Common myeloid progenitor, CD34-positive (primary cell): ENCODE measurements at regions not wholly inside any gene's neighbourhood (a gene's known extent, or its start where the extent isn't known, plus 50 kb on each side); places are given as distances from the start of the nearest gene placed in this dataset.

Experiments used
- CTCF ChIA-PET: fragments of 350-600 bp; sonication (Branson Sonifier 250); formaldehyde crosslinking; loops from one replicate; lab custom pipeline; 2021; ENCODE audit warnings: antibody characterized with exemption; lab: Charles Lee
- POLR2A ChIA-PET: fragments of 350-600 bp; sonication (Branson Sonifier 250); formaldehyde crosslinking; loops from one replicate; lab custom pipeline; 2021; ENCODE audit warnings: antibody characterized with exemption; lab: Charles Lee
- DNase-seq, 3 donors: peaks; one replicate each; pipeline versions ENCODE4 v3.0.0 to v3.0.0-alpha.2; 2013
- H3K27ac ChIP-seq, 2 experiments: 1 replicate in 1 of 2; 2 replicates in 1 of 2; pipeline ENCODE4 v1.7.0; 2013; ENCODE audit warnings: inconsistent platforms in 2 of 2, low read length in 2 of 2, mild to moderate bottlenecking in 2 of 2, low read depth in 1 of 2, moderate library complexity in 1 of 2; ENCODE audit not compliant: severe bottlenecking in 2 of 2, insufficient read depth in 1 of 2, poor library complexity in 1 of 2
- H3K27me3 ChIP-seq, 5 experiments: replicated peaks in 2 of 5; 1 replicate in 3 of 5; 2 replicates in 2 of 5; pipeline versions ENCODE4 v1.6.1 to v1.7.0; 2013; ENCODE audit warnings: low read length in 4 of 5, mild to moderate bottlenecking in 2 of 5, moderate library complexity in 2 of 5, inconsistent platforms in 1 of 5; ENCODE audit not compliant: insufficient read depth in 5 of 5, control insufficient read depth in 4 of 5
- H3K36me3 ChIP-seq, 4 experiments: 1 replicate in 2 of 4; 2 replicates in 2 of 4; pipeline versions ENCODE4 v1.6.1 to v1.7.0; 2013; ENCODE audit warnings: low read length in 3 of 4, control low read depth in 1 of 4, mild to moderate bottlenecking in 1 of 4; ENCODE audit not compliant: control insufficient read depth in 4 of 4, insufficient read depth in 4 of 4
- H3K4me1 ChIP-seq, 4 experiments: 1 replicate in 3 of 4; 2 replicates in 1 of 4; pipeline versions ENCODE4 v1.6.1 to v1.7.1; 2013; ENCODE audit warnings: low read length in 3 of 4, mild to moderate bottlenecking in 3 of 4, control low read depth in 1 of 4, inconsistent platforms in 1 of 4, moderate library complexity in 1 of 4; ENCODE audit not compliant: control insufficient read depth in 4 of 4, insufficient read depth in 4 of 4; ENCODE audit errors: control extremely low read depth in 1 of 4
- H3K4me3 ChIP-seq, 7 experiments: 1 replicate in 4 of 7; 2 replicates in 3 of 7; pipeline versions ENCODE4 v1.5.1 to v1.7.0; 2013; ENCODE audit warnings: mild to moderate bottlenecking in 7 of 7, low read length in 6 of 7, moderate library complexity in 6 of 7, inconsistent platforms in 2 of 7, low read depth in 2 of 7, control low read depth in 1 of 7; ENCODE audit not compliant: insufficient read depth in 4 of 7, control insufficient read depth in 1 of 7; ENCODE audit errors: extremely low read depth in 1 of 7
- H3K9me3 ChIP-seq, 5 experiments: 1 replicate in 4 of 5; 2 replicates in 1 of 5; pipeline versions ENCODE4 v1.6.1 to v1.7.1; 2013; ENCODE audit warnings: low read length in 4 of 5, mild to moderate bottlenecking in 2 of 5, inconsistent platforms in 1 of 5, low read depth in 1 of 5, moderate library complexity in 1 of 5; ENCODE audit not compliant: control insufficient read depth in 4 of 5, insufficient read depth in 2 of 5; ENCODE audit errors: control extremely low read depth in 1 of 5
- WGBS: methylation state at CpG from one replicate; pipeline ENCODE4 v1.1.5; 2013; ENCODE audit not compliant: insufficient coverage; 5-methylcytosine and 5-hydroxymethylcytosine counted together

GRCh38 chrX:122091571-122091970 lies 1044.2 kb downstream of the GLUD2 start:
- Histone ChIP-seq H3K27ac (no peak overlapping the region), H3K36me3 (no peaks in the 10 kb centered on the region), H3K4me3 (no peak overlapping the region), H3K27me3 (no peaks in the 10 kb centered on the region), H3K4me1 (no peaks in the 10 kb centered on the region), H3K9me3 (no peaks in the 10 kb centered on the region)
- DNase-seq: no peak
- CTCF ChIA-PET: no interaction called here
- POLR2A ChIA-PET: no interaction called here

- H3K27ac ChIP-seq: no peak overlapping the region
- H3K9me3 ChIP-seq: no peaks in the 10 kb centered on the region
- no peaks in the 10 kb centered on the region for H3K27me3 ChIP-seq
- ChIA-PET CTCF (no interaction called here), POLR2A (no interaction called here)
- DNase-seq: no peak
- no peaks in the 10 kb centered on the region for H3K36me3 ChIP-seq
- no peak overlapping the region for H3K4me3 ChIP-seq
- WGBS: 100% methylated on average over 3 of the region's 3 CpGs
- H3K4me1 ChIP-seq: no peaks in the 10 kb centered on the region
Measured at GRCh38 chrX:122092360-122092759, 1045.0 kb downstream of the GLUD2 start.

GRCh38 chrX:122092978-122093377 lies 1045.6 kb downstream of the GLUD2 start:
- no peaks in the 10 kb centered on the region for H3K36me3 ChIP-seq
- no peak overlapping the region for H3K27ac ChIP-seq
- H3K4me3 ChIP-seq: no peak overlapping the region
- 100% methylated on average over 2 of the region's 2 CpGs for WGBS
- ChIA-PET POLR2A (no interaction called here), CTCF (no interaction called here)
- no peaks in the 10 kb centered on the region for H3K4me1 ChIP-seq
- no peaks in the 10 kb centered on the region for H3K27me3 ChIP-seq
- no peaks in the 10 kb centered on the region for H3K9me3 ChIP-seq
- DNase-seq: no peak

GRCh38 chrX:122094611-122095010 lies 1047.2 kb downstream of the GLUD2 start:
- no peak overlapping the region for H3K4me3 ChIP-seq
- H3K27ac ChIP-seq: no peak overlapping the region
- H3K36me3 ChIP-seq: no peaks in the 10 kb centered on the region
- no peaks in the 10 kb centered on the region for H3K4me1 ChIP-seq
- H3K27me3 ChIP-seq: no peaks in the 10 kb centered on the region
- no peak for DNase-seq
- CTCF ChIA-PET: no interaction called here
- H3K9me3 ChIP-seq: no peaks in the 10 kb centered on the region
- POLR2A ChIA-PET: no interaction called here

- POLR2A ChIA-PET: no interaction called here
- no peaks in the 10 kb centered on the region for H3K4me1 ChIP-seq
- H3K36me3 ChIP-seq: no peaks in the 10 kb centered on the region
- DNase-seq: no peak
- no peaks in the 10 kb centered on the region for H3K27me3 ChIP-seq
- H3K4me3 ChIP-seq: no peak overlapping the region
- 70% methylated on average over 3 of the region's 3 CpGs for WGBS
- CTCF ChIA-PET: no interaction called here
- H3K27ac ChIP-seq: no peak overlapping the region
- no peaks in the 10 kb centered on the region for H3K9me3 ChIP-seq
Measured at GRCh38 chrX:122113376-122113775, 1066.0 kb downstream of the GLUD2 start.

- no peaks in the 10 kb centered on the region for H3K9me3 ChIP-seq
- H3K36me3 ChIP-seq: no peaks in the 10 kb centered on the region
- no peak overlapping the region for H3K27ac ChIP-seq
- no peak overlapping the region for H3K4me3 ChIP-seq
- ChIA-PET CTCF (no interaction called here), POLR2A (no interaction called here)
- H3K4me1 ChIP-seq: no peaks in the 10 kb centered on the region
- no peak for DNase-seq
- WGBS: 100% methylated on average over 1 of the region's 4 CpGs
- no peaks in the 10 kb centered on the region for H3K27me3 ChIP-seq
Measured at GRCh38 chrX:122113896-122114295, 1066.5 kb downstream of the GLUD2 start.

- ChIA-PET CTCF (no interaction called here), POLR2A (no interaction called here)
- Histone ChIP-seq H3K27me3 (no peaks in the 10 kb centered on the region), H3K9me3 (no peaks in the 10 kb centered on the region), H3K27ac (no peak overlapping the region), H3K4me1 (no peaks in the 10 kb centered on the region), H3K4me3 (no peak overlapping the region), H3K36me3 (no peaks in the 10 kb centered on the region)
- DNase-seq: no peak
- 53% methylated on average over 6 of the region's 6 CpGs for WGBS
Measured at GRCh38 chrX:122115604-122116003, 1068.2 kb downstream of the GLUD2 start.

GRCh38 chrX:122119361-122119760 lies 1064.7 kb upstream of the GRIA3 start:
- Histone ChIP-seq H3K27me3 (no peaks in the 10 kb centered on the region), H3K9me3 (no peaks in the 10 kb centered on the region), H3K4me3 (no peak overlapping the region), H3K36me3 (no peaks in the 10 kb centered on the region), H3K27ac (no peak overlapping the region), H3K4me1 (no peaks in the 10 kb centered on the region)
- DNase-seq: no peak
- ChIA-PET POLR2A (no interaction called here), CTCF (no interaction called here)
